ENCODE measurements at regions not wholly inside any gene's neighbourhood (a gene's known extent, or its start where the extent isn't known, plus 50 kb on each side); places are given as distances from the start of the nearest gene placed in this dataset.

- Histone ChIP-seq H2BK120ac (ENCODE audit: low read depth, low read length) (no peak overlapping the region), H3K79me1 (replicated peaks; ENCODE audit: low read length, poor library complexity, severe bottlenecking) (no peaks in the 10 kb centered on the region), H2AK5ac (ENCODE audit: low read length, severe bottlenecking) (no peak overlapping the region), H3K4me3 (ENCODE audit: insufficient read depth in 1 of 2, low read depth in 1 of 2, low read length in 2 of 2) (no peak overlapping the region), H3K27ac (ENCODE audit: low read length, poor library complexity, severe bottlenecking) (no peak overlapping the region), H3K4me2 (ENCODE audit: low read length, poor library complexity, severe bottlenecking) (no peak overlapping the region), H3K4me1 (ENCODE audit: control insufficient read depth, insufficient read depth, low read depth, low read length) (peaks cover 2% of the 10 kb centered on the region), H4K8ac (ENCODE audit: low read length) (no peak overlapping the region), H2BK5ac (ENCODE audit: low read depth, low read length, poor library complexity, severe bottlenecking) (no peak overlapping the region), H3K23ac (ENCODE audit: low read length in 2 of 2) (no peak overlapping the region), H2AFZ (ENCODE audit: low read depth, low read length) (no peak overlapping the region), H2BK12ac (ENCODE audit: low read length in 2 of 2) (no peak overlapping the region), H3K9me3 (ENCODE audit: control insufficient read depth, low read length) (no peaks in the 10 kb centered on the region), H2BK15ac (ENCODE audit: low read depth, poor library complexity, severe bottlenecking) (no peak overlapping the region), H3K18ac (ENCODE audit: low read depth in 1 of 2, low read length in 2 of 2) (no peak overlapping the region), H3K27me3 (ENCODE audit: control insufficient read depth in 1 of 2, insufficient read depth in 1 of 2, low read length in 2 of 2) (no peaks in the 10 kb centered on the region), H4K91ac (ENCODE audit: low read length) (no peak overlapping the region), H3K9ac (ENCODE audit: low read length) (peak overlapping the region; percentile 25), H3K36me3 (ENCODE audit: control insufficient read depth in 1 of 2, insufficient read depth in 2 of 2, low read depth in 1 of 2, low read length in 2 of 2) (no peaks in the 10 kb centered on the region), H3K4ac (ENCODE audit: low read depth in 1 of 2, low read length in 2 of 2) (no peak overlapping the region), H3K14ac (ENCODE audit: low read length in 2 of 2) (no peak overlapping the region)
- no peak for DNase-seq
These were observed 206.2 kb upstream of the C1orf87 start for GRCh38 chr1:60279798-60280197.

- Histone ChIP-seq H2AK5ac (ENCODE audit: low read length, severe bottlenecking) (no peak overlapping the region), H4K8ac (ENCODE audit: low read length) (no peak overlapping the region), H2BK120ac (ENCODE audit: low read depth, low read length) (no peak overlapping the region), H3K14ac (ENCODE audit: low read length in 2 of 2) (no peak overlapping the region), H3K4me2 (ENCODE audit: low read length, poor library complexity, severe bottlenecking) (no peak overlapping the region), H3K18ac (ENCODE audit: low read depth in 1 of 2, low read length in 2 of 2) (no peak overlapping the region), H3K4ac (ENCODE audit: low read depth in 1 of 2, low read length in 2 of 2) (no peak overlapping the region), H3K4me1 (ENCODE audit: control insufficient read depth, insufficient read depth, low read depth, low read length) (peaks cover 2% of the 10 kb centered on the region), H3K27ac (ENCODE audit: low read length, poor library complexity, severe bottlenecking) (no peak overlapping the region), H3K27me3 (ENCODE audit: control insufficient read depth in 1 of 2, insufficient read depth in 1 of 2, low read length in 2 of 2) (no peaks in the 10 kb centered on the region), H3K9ac (ENCODE audit: low read length) (no peak overlapping the region), H2BK15ac (ENCODE audit: low read depth, poor library complexity, severe bottlenecking) (no peak overlapping the region), H2BK5ac (ENCODE audit: low read depth, low read length, poor library complexity, severe bottlenecking) (no peak overlapping the region), H3K9me3 (ENCODE audit: control insufficient read depth, low read length) (no peaks in the 10 kb centered on the region), H2AFZ (ENCODE audit: low read depth, low read length) (no peak overlapping the region), H3K36me3 (ENCODE audit: control insufficient read depth in 1 of 2, insufficient read depth in 2 of 2, low read depth in 1 of 2, low read length in 2 of 2) (no peaks in the 10 kb centered on the region), H4K91ac (ENCODE audit: low read length) (no peak overlapping the region), H3K4me3 (ENCODE audit: insufficient read depth in 1 of 2, low read depth in 1 of 2, low read length in 2 of 2) (no peak overlapping the region), H3K23ac (ENCODE audit: low read length in 2 of 2) (no peak overlapping the region), H2BK12ac (ENCODE audit: low read length in 2 of 2) (no peak overlapping the region), H3K79me1 (replicated peaks; ENCODE audit: low read length, poor library complexity, severe bottlenecking) (no peaks in the 10 kb centered on the region)
- DNase-seq, result no peak
- WGBS, result 80% methylated on average over 1 of the region's 2 CpGs
These were observed 203.7 kb upstream of the C1orf87 start for GRCh38 chr1:60277269-60277668.

- Histone ChIP-seq H4K91ac (ENCODE audit: low read length) (no peak overlapping the region), H3K23ac (ENCODE audit: low read length in 2 of 2) (no peak overlapping the region), H2BK12ac (ENCODE audit: low read length in 2 of 2) (no peak overlapping the region), H2AFZ (ENCODE audit: low read depth, low read length) (no peak overlapping the region), H2AK5ac (ENCODE audit: low read length, severe bottlenecking) (no peak overlapping the region), H3K27ac (ENCODE audit: low read length, poor library complexity, severe bottlenecking) (no peak overlapping the region), H3K27me3 (ENCODE audit: control insufficient read depth in 1 of 2, insufficient read depth in 1 of 2, low read length in 2 of 2) (no peaks in the 10 kb centered on the region), H3K79me1 (replicated peaks; ENCODE audit: low read length, poor library complexity, severe bottlenecking) (no peaks in the 10 kb centered on the region), H3K4me1 (ENCODE audit: control insufficient read depth, insufficient read depth, low read depth, low read length) (no peaks in the 10 kb centered on the region), H3K4me2 (ENCODE audit: low read length, poor library complexity, severe bottlenecking) (no peak overlapping the region), H2BK15ac (ENCODE audit: low read depth, poor library complexity, severe bottlenecking) (no peak overlapping the region), H2BK120ac (ENCODE audit: low read depth, low read length) (no peak overlapping the region), H3K14ac (ENCODE audit: low read length in 2 of 2) (no peak overlapping the region), H3K9me3 (ENCODE audit: control insufficient read depth, low read length) (peaks cover 3% of the 10 kb centered on the region), H3K18ac (ENCODE audit: low read depth in 1 of 2, low read length in 2 of 2) (no peak overlapping the region), H2BK5ac (ENCODE audit: low read depth, low read length, poor library complexity, severe bottlenecking) (no peak overlapping the region), H3K36me3 (ENCODE audit: control insufficient read depth in 1 of 2, insufficient read depth in 2 of 2, low read depth in 1 of 2, low read length in 2 of 2) (no peaks in the 10 kb centered on the region), H4K8ac (ENCODE audit: low read length) (no peak overlapping the region), H3K4ac (ENCODE audit: low read depth in 1 of 2, low read length in 2 of 2) (no peak overlapping the region), H3K9ac (ENCODE audit: low read length) (no peak overlapping the region), H3K4me3 (ENCODE audit: insufficient read depth in 1 of 2, low read depth in 1 of 2, low read length in 2 of 2) (no peak overlapping the region)
- no peak for DNase-seq
- 51% methylated on average over 4 of the region's 8 CpGs for WGBS
These were observed 201.1 kb upstream of the C1orf87 start for GRCh38 chr1:60274422-60275290.

GRCh38 chr1:60273185-60273584, 199.6 kb upstream of the C1orf87 start:
- H2AK5ac ChIP-seq (ENCODE audit: low read length, severe bottlenecking), result no peak overlapping the region
- no CpG with 5 or more reads among the region's 1 CpG for WGBS
- H3K4me3 ChIP-seq (ENCODE audit: insufficient read depth in 1 of 2, low read depth in 1 of 2, low read length in 2 of 2), result no peak overlapping the region
- no peak overlapping the region for H3K4me2 ChIP-seq (ENCODE audit: low read length, poor library complexity, severe bottlenecking)
- H2AFZ ChIP-seq (ENCODE audit: low read depth, low read length), result no peak overlapping the region
- H2BK15ac ChIP-seq (ENCODE audit: low read depth, poor library complexity, severe bottlenecking), result no peak overlapping the region
- H2BK120ac ChIP-seq (ENCODE audit: low read depth, low read length), result no peak overlapping the region
- DNase-seq, result no peak
- no peaks in the 10 kb centered on the region for H3K27me3 ChIP-seq (ENCODE audit: control insufficient read depth in 1 of 2, insufficient read depth in 1 of 2, low read length in 2 of 2)
- no peak overlapping the region for H2BK5ac ChIP-seq (ENCODE audit: low read depth, low read length, poor library complexity, severe bottlenecking)
- H3K9me3 ChIP-seq (ENCODE audit: control insufficient read depth, low read length), result peaks cover 3% of the 10 kb centered on the region
- H3K18ac ChIP-seq (ENCODE audit: low read depth in 1 of 2, low read length in 2 of 2), result no peak overlapping the region
- no peak overlapping the region for H3K4ac ChIP-seq (ENCODE audit: low read depth in 1 of 2, low read length in 2 of 2)
- no peak overlapping the region for H3K9ac ChIP-seq (ENCODE audit: low read length)
- no peak overlapping the region for H3K14ac ChIP-seq (ENCODE audit: low read length in 2 of 2)
- H2BK12ac ChIP-seq (ENCODE audit: low read length in 2 of 2), result no peak overlapping the region
- H3K27ac ChIP-seq (ENCODE audit: low read length, poor library complexity, severe bottlenecking), result no peak overlapping the region
- H3K79me1 ChIP-seq (replicated peaks; ENCODE audit: low read length, poor library complexity, severe bottlenecking), result no peaks in the 10 kb centered on the region
- no peaks in the 10 kb centered on the region for H3K4me1 ChIP-seq (ENCODE audit: control insufficient read depth, insufficient read depth, low read depth, low read length)
- H3K23ac ChIP-seq (ENCODE audit: low read length in 2 of 2), result no peak overlapping the region
- no peak overlapping the region for H4K91ac ChIP-seq (ENCODE audit: low read length)
- no peak overlapping the region for H4K8ac ChIP-seq (ENCODE audit: low read length)
- H3K36me3 ChIP-seq (ENCODE audit: control insufficient read depth in 1 of 2, insufficient read depth in 2 of 2, low read depth in 1 of 2, low read length in 2 of 2), result no peaks in the 10 kb centered on the region
